Renal cortex interstitium (tissue), 11 donors: ENCODE measurements at regions not wholly inside any gene's neighbourhood (a gene's known extent, or its start where the extent isn't known, plus 50 kb on each side); places are given as distances from the start of the nearest gene placed in this dataset.

Source experiments
- DNase-seq, 11 donors: peaks; one replicate each; pipeline ENCODE4 v3.0.0-alpha.2; 2013; ENCODE audit warnings: low read depth in 9 of 11, low spot score in 4 of 11; ENCODE audit errors: extremely low read depth in 1 of 11

GRCh38 chr4:132893787-132894186 lies 255.3 kb upstream of the PCDH10 start:
- no peak for DNase-seq

- DNase-seq, result no peak
These were observed 247.9 kb upstream of the PCDH10 start for GRCh38 chr4:132901224-132901623.

GRCh38 chr4:132910229-132910748 lies 238.8 kb upstream of the PCDH10 start:
- no peak for DNase-seq

GRCh38 chr4:132918096-132918495 lies 231.0 kb upstream of the PCDH10 start:
- no peak for DNase-seq

- no peak for DNase-seq
These were observed 225.6 kb upstream of the PCDH10 start for GRCh38 chr4:132923516-132923915.

- DNase-seq, result no peak
These were observed 214.2 kb upstream of the PCDH10 start for GRCh38 chr4:132934911-132935310.

- no peak for DNase-seq
These were observed 193.9 kb upstream of the PCDH10 start for GRCh38 chr4:132955146-132955545.

GRCh38 chr4:132956962-132957361 lies 192.1 kb upstream of the PCDH10 start:
- no peak for DNase-seq

- DNase-seq, result no peak
These were observed 190.4 kb upstream of the PCDH10 start for GRCh38 chr4:132958457-132959263.

- DNase-seq, result no peak
These were observed 167.5 kb upstream of the PCDH10 start for GRCh38 chr4:132981611-132982010.

- peak in 1 of 11 donors; percentile 1 for DNase-seq
These were observed 166.9 kb upstream of the PCDH10 start for GRCh38 chr4:132982151-132982550.

GRCh38 chr4:132991111-132991510 lies 158.0 kb upstream of the PCDH10 start:
- DNase-seq, result no peak

GRCh38 chr4:132992686-132993085 lies 156.4 kb upstream of the PCDH10 start:
- DNase-seq, result no peak

GRCh38 chr4:132998585-132999230 lies 150.4 kb upstream of the PCDH10 start:
- no peak for DNase-seq

GRCh38 chr4:133000012-133000411 lies 149.1 kb upstream of the PCDH10 start:
- DNase-seq, result no peak

- no peak for DNase-seq
These were observed 145.9 kb upstream of the PCDH10 start for GRCh38 chr4:133003169-133003568.

GRCh38 chr4:133014473-133015135 lies 134.5 kb upstream of the PCDH10 start:
- no peak for DNase-seq

- no peak for DNase-seq
These were observed 103.8 kb upstream of the PCDH10 start for GRCh38 chr4:133045288-133045687.

GRCh38 chr4:133046156-133046555 lies 102.9 kb upstream of the PCDH10 start:
- DNase-seq, result no peak

- peak in 1 of 11 donors; percentile 1 for DNase-seq
These were observed 90.4 kb upstream of the PCDH10 start for GRCh38 chr4:133058701-133059100.
